GM23338 (cell line): ENCODE measurements at regions not wholly inside any gene's neighbourhood (a gene's known extent, or its start where the extent isn't known, plus 50 kb on each side); places are given as distances from the start of the nearest gene placed in this dataset.

Experiments
- ATAC-seq: fragments of 200-7000 bp; cut with Tn5 transposase; 3 replicates; pipeline ENCODE4 v1.9.1; 2020
- DNase-seq: peaks from one replicate; pipeline ENCODE4 v3.0.0-alpha.2; 2015; ENCODE audit warnings: low spot score
- H2AFZ ChIP-seq: fragments of 200-600 bp; sonication (generic); 2 replicates; pipeline ENCODE4 v1.8.0; 2016; ENCODE audit warnings: antibody characterized with exemption, mild to moderate bottlenecking, moderate library complexity
- H3F3A ChIP-seq: fragments of 200-600 bp; sonication (generic); replicated peaks from 2 replicates; pipeline ENCODE4 v1.8.0; 2017; ENCODE audit warnings: antibody characterized with exemption, mixed run types, low read depth
- H3K27ac ChIP-seq: fragments of 200-600 bp; sonication (generic); 2 replicates; pipeline ENCODE4 v1.6.1; 2016; ENCODE audit warnings: low read depth
- H3K27me3 ChIP-seq: fragments of 200-600 bp; sonication (generic); 2 replicates; pipeline ENCODE4 v1.8.0; 2016; ENCODE audit warnings: mild to moderate bottlenecking, mixed run types, moderate library complexity; ENCODE audit not compliant: insufficient read depth
- H3K36me3 ChIP-seq: fragments of 200-600 bp; sonication (generic); 2 replicates; pipeline ENCODE4 v1.8.0; 2016; ENCODE audit warnings: mild to moderate bottlenecking; ENCODE audit not compliant: insufficient read depth
- H3K4me1 ChIP-seq: fragments of 200-600 bp; sonication (generic); 2 replicates; pipeline ENCODE4 v1.8.0; 2016; ENCODE audit warnings: mild to moderate bottlenecking, moderate library complexity; ENCODE audit not compliant: insufficient read depth
- H3K4me2 ChIP-seq: fragments of 200-600 bp; sonication (generic); 2 replicates; pipeline ENCODE4 v1.7.1; 2017; ENCODE audit warnings: mixed run types
- H3K4me3 ChIP-seq: fragments of 200-600 bp; sonication (generic); 2 replicates; pipeline ENCODE4 v1.6.1; 2016; ENCODE audit warnings: mixed run types
- H3K79me2 ChIP-seq: fragments of 200-600 bp; sonication (generic); replicated peaks from 2 replicates; pipeline ENCODE4 v1.8.0; 2017; ENCODE audit warnings: mild to moderate bottlenecking; ENCODE audit not compliant: insufficient read depth
- H3K9me2 ChIP-seq: fragments of 200-600 bp; sonication (generic); 2 replicates; pipeline ENCODE4 v1.8.0; 2017; ENCODE audit not compliant: insufficient read depth
- H4K20me1 ChIP-seq: fragments of 200-600 bp; sonication (generic); replicated peaks from 2 replicates; pipeline ENCODE4 v1.8.0; 2017; ENCODE audit warnings: mild to moderate bottlenecking; ENCODE audit not compliant: insufficient read depth
- H3K27ac Mint-ChIP-seq: 2 replicates; pipeline ENCODE4 v1.8.0; 2020; ENCODE audit warnings: inconsistent platforms, mild to moderate bottlenecking, moderate library complexity, mixed read lengths
- H3K27me3 Mint-ChIP-seq: 3 replicates; pipeline ENCODE4 v1.8.0; 2022; ENCODE audit warnings: low read depth, mild to moderate bottlenecking, moderate library complexity, mixed read lengths, inconsistent platforms; ENCODE audit not compliant: insufficient read depth, poor library complexity
- H3K36me3 Mint-ChIP-seq: 3 replicates; pipeline ENCODE4 v1.8.0; 2021; ENCODE audit warnings: low read depth, mild to moderate bottlenecking, inconsistent platforms, moderate library complexity, mixed read lengths
- H3K4me1 Mint-ChIP-seq: 3 replicates; pipeline ENCODE4 v1.8.0; 2020; ENCODE audit warnings: mild to moderate bottlenecking, inconsistent platforms, mixed read lengths
- H3K4me3 Mint-ChIP-seq: 3 replicates; pipeline ENCODE4 v1.8.0; 2021; ENCODE audit warnings: moderate library complexity, mild to moderate bottlenecking, inconsistent platforms, mixed read lengths
- H3K9me3 Mint-ChIP-seq: 3 replicates; pipeline ENCODE4 v1.8.0; 2020; ENCODE audit warnings: moderate library complexity, mild to moderate bottlenecking, inconsistent platforms, mixed read lengths
- JUNB ChIP-seq: IDR thresholded peaks from one replicate; pipeline ENCODE4 v1.6.1; 2016; ENCODE audit warnings: antibody characterized with exemption; ENCODE audit not compliant: unreplicated experiment
- ZNF331 ChIP-seq: fragments of 250-450 bp; sonication (Bioruptor Pico); IDR thresholded peaks from 2 replicates; pipeline ENCODE4 v1.5.0; 2020; ENCODE audit warnings: low read depth, mild to moderate bottlenecking, moderate library complexity
- TF ChIP-seq, protein P1 (sequence below), 2 experiments: fragments of 200-600 bp in 1 of 2; sonication (generic) in 1 of 2; conservative IDR thresholded peaks; 2 replicates each; pipeline versions ENCODE4 v1.5.1 to v1.6.1; 2016 to 2017; ENCODE audit warnings: antibody characterized with exemption in 2 of 2, low read depth in 2 of 2, mild to moderate bottlenecking in 2 of 2, moderate library complexity in 1 of 2
- TF ChIP-seq, protein P2 (sequence below): fragments of 250-450 bp; sonication (Bioruptor Pico); IDR thresholded peaks from 2 replicates; pipeline ENCODE4 v1.5.0; 2020; ENCODE audit warnings: mild to moderate bottlenecking, moderate library complexity

DNA sequence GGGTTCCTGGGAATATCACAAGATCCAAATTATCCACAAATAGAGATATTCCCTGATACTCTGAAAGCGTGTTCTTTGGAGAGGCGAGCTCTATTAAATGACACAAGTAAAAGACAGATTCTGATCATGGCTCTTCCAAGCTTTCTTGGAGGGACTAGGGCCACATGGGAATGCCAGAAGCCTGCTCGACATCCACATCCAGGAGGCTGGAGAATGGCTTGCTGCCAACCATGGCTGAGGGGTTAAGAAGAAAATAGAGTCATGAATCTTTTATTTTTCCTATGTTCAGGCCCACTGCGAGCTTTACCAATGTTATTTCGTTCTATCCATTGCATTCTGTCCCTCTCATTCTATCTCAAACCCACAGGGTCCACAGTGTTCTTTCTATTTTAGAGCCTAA is 1018.0 kb upstream of the CELF2 start:
- H3K27me3 Mint-ChIP-seq: no peaks in the 10 kb centered on the region
- ATAC-seq (no peak), DNase-seq (no peak)
- Histone ChIP-seq H3K9me2 (peaks cover 14% of the 10 kb centered on the region), H3K36me3 (no peaks in the 10 kb centered on the region), H3K4me3 (no peak overlapping the region), H2AFZ (no peak overlapping the region), H3F3A (no peaks in the 10 kb centered on the region), H3K4me2 (no peak overlapping the region), H3K4me1 (no peaks in the 10 kb centered on the region), H4K20me1 (no peaks in the 10 kb centered on the region), H3K27me3 (no peaks in the 10 kb centered on the region), H3K27ac (no peak overlapping the region), H3K79me2 (no peaks in the 10 kb centered on the region)
- no peak overlapping the region for H3K4me3 Mint-ChIP-seq
- H3K27ac Mint-ChIP-seq: no peak overlapping the region
- no peaks in the 10 kb centered on the region for H3K36me3 Mint-ChIP-seq
- TF ChIP-seq, protein P1, sequence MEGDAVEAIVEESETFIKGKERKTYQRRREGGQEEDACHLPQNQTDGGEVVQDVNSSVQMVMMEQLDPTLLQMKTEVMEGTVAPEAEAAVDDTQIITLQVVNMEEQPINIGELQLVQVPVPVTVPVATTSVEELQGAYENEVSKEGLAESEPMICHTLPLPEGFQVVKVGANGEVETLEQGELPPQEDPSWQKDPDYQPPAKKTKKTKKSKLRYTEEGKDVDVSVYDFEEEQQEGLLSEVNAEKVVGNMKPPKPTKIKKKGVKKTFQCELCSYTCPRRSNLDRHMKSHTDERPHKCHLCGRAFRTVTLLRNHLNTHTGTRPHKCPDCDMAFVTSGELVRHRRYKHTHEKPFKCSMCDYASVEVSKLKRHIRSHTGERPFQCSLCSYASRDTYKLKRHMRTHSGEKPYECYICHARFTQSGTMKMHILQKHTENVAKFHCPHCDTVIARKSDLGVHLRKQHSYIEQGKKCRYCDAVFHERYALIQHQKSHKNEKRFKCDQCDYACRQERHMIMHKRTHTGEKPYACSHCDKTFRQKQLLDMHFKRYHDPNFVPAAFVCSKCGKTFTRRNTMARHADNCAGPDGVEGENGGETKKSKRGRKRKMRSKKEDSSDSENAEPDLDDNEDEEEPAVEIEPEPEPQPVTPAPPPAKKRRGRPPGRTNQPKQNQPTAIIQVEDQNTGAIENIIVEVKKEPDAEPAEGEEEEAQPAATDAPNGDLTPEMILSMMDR (conservative IDR thresholded peaks at IDR 0.05; ENCODE audit: low read depth in 2 of 2): no peak
- H3K4me1 Mint-ChIP-seq: no peaks in the 10 kb centered on the region
- H3K9me3 Mint-ChIP-seq: no peaks in the 10 kb centered on the region

DNA sequence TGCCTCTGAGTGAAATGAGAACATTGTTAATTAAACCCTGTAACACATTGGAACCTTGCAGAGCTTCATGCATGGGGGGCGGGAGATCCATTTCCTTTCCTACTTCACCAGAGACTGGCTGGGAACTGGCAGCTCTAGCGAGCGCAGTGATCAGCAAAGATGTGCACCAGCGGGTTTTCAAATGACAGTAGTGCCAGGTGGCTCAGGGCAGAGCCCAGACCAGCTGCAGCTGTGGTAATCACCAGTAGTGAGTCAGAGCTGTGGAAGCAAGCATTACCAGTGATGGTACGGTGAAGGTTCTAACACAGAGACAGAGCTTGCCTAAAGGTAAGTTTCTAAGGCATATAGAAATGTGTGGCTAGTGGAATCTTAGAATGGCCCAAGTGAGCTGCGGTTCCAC is 1009.7 kb upstream of the CELF2 start:
- Histone ChIP-seq H2AFZ (peak overlapping the region; percentile 47; the same call in 1 of the 2 replicates), H3K36me3 (no peaks in the 10 kb centered on the region), H3K4me2 (no peak overlapping the region), H4K20me1 (no peaks in the 10 kb centered on the region), H3K79me2 (no peaks in the 10 kb centered on the region), H3K9me2 (no peaks in the 10 kb centered on the region), H3K27ac (no peak overlapping the region), H3F3A (no peaks in the 10 kb centered on the region), H3K4me3 (no peak overlapping the region), H3K4me1 (peaks cover 3% of the 10 kb centered on the region; the same call in 1 of the 2 replicates), H3K27me3 (no peaks in the 10 kb centered on the region)
- H3K4me3 Mint-ChIP-seq: no peak overlapping the region
- ATAC-seq (no peak), DNase-seq (no peak)
- H3K27me3 Mint-ChIP-seq: peaks cover 3% of the 10 kb centered on the region
- H3K4me1 Mint-ChIP-seq: peaks cover 14% of the 10 kb centered on the region; the same call in 2 of the 3 replicates
- H3K27ac Mint-ChIP-seq: no peak overlapping the region
- no peaks in the 10 kb centered on the region for H3K9me3 Mint-ChIP-seq
- H3K36me3 Mint-ChIP-seq: no peaks in the 10 kb centered on the region
- TF ChIP-seq, protein P2, sequence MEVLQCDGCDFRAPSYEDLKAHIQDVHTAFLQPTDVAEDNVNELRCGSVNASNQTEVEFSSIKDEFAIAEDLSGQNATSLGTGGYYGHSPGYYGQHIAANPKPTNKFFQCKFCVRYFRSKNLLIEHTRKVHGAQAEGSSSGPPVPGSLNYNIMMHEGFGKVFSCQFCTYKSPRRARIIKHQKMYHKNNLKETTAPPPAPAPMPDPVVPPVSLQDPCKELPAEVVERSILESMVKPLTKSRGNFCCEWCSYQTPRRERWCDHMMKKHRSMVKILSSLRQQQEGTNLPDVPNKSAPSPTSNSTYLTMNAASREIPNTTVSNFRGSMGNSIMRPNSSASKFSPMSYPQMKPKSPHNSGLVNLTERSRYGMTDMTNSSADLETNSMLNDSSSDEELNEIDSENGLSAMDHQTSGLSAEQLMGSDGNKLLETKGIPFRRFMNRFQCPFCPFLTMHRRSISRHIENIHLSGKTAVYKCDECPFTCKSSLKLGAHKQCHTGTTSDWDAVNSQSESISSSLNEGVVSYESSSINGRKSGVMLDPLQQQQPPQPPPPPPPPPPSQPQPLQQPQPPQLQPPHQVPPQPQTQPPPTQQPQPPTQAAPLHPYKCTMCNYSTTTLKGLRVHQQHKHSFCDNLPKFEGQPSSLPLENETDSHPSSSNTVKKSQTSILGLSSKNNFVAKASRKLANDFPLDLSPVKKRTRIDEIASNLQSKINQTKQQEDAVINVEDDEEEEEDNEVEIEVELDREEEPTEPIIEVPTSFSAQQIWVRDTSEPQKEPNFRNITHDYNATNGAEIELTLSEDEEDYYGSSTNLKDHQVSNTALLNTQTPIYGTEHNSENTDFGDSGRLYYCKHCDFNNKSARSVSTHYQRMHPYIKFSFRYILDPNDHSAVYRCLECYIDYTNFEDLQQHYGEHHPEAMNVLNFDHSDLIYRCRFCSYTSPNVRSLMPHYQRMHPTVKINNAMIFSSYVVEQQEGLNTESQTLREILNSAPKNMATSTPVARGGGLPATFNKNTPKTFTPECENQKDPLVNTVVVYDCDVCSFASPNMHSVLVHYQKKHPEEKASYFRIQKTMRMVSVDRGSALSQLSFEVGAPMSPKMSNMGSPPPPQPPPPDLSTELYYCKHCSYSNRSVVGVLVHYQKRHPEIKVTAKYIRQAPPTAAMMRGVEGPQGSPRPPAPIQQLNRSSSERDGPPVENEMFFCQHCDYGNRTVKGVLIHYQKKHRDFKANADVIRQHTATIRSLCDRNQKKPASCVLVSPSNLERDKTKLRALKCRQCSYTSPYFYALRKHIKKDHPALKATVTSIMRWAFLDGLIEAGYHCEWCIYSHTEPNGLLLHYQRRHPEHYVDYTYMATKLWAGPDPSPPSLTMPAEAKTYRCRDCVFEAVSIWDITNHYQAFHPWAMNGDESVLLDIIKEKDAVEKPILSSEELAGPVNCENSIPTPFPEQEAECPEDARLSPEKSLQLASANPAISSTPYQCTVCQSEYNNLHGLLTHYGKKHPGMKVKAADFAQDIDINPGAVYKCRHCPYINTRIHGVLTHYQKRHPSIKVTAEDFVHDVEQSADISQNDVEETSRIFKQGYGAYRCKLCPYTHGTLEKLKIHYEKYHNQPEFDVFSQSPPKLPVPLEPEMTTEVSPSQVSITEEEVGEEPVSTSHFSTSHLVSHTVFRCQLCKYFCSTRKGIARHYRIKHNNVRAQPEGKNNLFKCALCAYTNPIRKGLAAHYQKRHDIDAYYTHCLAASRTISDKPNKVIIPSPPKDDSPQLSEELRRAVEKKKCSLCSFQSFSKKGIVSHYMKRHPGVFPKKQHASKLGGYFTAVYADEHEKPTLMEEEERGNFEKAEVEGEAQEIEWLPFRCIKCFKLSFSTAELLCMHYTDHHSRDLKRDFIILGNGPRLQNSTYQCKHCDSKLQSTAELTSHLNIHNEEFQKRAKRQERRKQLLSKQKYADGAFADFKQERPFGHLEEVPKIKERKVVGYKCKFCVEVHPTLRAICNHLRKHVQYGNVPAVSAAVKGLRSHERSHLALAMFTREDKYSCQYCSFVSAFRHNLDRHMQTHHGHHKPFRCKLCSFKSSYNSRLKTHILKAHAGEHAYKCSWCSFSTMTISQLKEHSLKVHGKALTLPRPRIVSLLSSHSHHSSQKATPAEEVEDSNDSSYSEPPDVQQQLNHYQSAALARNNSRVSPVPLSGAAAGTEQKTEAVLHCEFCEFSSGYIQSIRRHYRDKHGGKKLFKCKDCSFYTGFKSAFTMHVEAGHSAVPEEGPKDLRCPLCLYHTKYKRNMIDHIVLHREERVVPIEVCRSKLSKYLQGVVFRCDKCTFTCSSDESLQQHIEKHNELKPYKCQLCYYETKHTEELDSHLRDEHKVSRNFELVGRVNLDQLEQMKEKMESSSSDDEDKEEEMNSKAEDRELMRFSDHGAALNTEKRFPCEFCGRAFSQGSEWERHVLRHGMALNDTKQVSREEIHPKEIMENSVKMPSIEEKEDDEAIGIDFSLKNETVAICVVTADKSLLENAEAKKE: no peak
- no peak for TF ChIP-seq JUNB
- TF ChIP-seq, protein P1 (conservative IDR thresholded peaks at IDR 0.05; ENCODE audit: low read depth in 2 of 2): no peak
- TF ChIP-seq ZNF331: no peak
